HG03575 (cell line): ENCODE measurements at regions not wholly inside any gene's neighbourhood (a gene's known extent, or its start where the extent isn't known, plus 50 kb on each side); places are given as distances from the start of the nearest gene placed in this dataset.

ENCODE experiments used
- ATAC-seq: cut with Tn5 transposase; IDR thresholded peaks from one replicate; pipeline ENCODE4 v1.9.1; 2021; ENCODE audit not compliant: unreplicated experiment, insufficient number of reproducible peaks, low FRiP score; ENCODE audit errors: extremely low read depth

GRCh38 chr4:184267673-184268583, 50.3 kb upstream of the ENPP6 start:
- ATAC-seq = peak; percentile 65
